GM19397 (cell line): ENCODE measurements at regions not wholly inside any gene's neighbourhood (a gene's known extent, or its start where the extent isn't known, plus 50 kb on each side); places are given as distances from the start of the nearest gene placed in this dataset.
A peak's percentile ranks its signal among the peaks of the same experiment; 100 is the strongest.
"Not testable (repeated sequence)": the region's sequence is repeated elsewhere in the genome, so short reads cannot be mapped to it uniquely, and the experiment has no call there.

Experiments
- ATAC-seq: cut with Tn5 transposase; IDR thresholded peaks from one replicate; pipeline ENCODE4 v1.9.1; 2021; ENCODE audit warnings: mild to moderate bottlenecking, moderate library complexity; ENCODE audit not compliant: unreplicated experiment

DNA sequence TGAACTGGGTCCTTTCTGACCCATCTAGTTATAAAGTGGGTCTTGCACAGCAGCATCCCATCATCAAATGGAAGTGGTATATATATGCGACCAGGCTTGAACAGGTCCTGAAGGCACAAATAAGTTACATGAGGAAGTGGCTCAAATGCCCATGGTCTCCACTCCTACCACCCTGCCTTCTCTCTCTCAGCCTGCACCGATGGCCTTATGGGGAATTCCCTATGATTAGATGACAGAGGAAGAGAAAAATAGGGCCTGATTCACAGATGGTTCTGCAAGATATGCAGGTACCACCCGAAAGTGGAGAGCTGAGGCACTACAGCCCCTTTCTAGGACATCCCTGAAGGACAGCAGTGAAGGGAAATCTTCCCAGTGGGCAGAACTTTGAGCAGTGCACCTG, 1275.1 kb upstream of the CITED2 start:
- ATAC-seq, result not testable (repeated sequence)

DNA sequence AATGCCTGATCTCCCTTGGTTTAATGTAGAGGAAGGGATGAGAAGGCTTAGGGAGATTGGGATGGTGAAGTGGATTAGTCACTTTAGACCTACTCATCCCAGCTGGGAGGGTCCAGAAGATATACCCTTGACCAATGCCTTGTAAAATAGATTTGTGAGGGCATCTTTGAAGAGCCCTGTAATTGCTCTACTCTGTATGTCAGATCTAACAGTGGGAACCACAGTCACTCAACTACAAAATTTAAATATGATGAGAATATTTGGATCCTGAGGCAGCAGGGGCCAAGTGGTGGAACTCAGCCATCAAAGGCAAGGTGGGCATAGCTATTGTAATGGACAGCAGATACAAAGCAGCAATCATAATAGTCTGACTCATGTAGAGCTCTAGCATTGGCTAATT, 1272.9 kb upstream of the CITED2 start:
- ATAC-seq, result not testable (repeated sequence)

DNA sequence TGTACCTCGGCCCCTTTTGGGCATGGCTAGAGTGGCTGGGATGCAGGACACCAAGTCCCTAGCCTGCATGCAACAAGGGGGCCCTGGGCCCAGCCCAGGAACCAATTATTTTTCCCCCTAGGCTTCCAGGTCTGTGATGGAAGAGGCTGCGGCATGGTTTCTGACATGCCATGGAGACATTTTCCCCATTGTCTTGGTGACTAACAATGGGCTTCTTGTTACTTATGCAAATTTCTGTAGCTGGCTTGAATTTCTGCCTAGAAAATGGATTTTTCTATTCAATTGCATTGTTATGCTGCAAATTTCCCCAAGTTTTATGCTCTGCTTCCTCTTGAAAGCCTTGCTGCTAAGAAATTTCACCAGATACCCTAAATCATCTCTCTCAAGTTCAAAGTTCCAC, 1269.6 kb upstream of the CITED2 start:
- no peak for ATAC-seq

DNA sequence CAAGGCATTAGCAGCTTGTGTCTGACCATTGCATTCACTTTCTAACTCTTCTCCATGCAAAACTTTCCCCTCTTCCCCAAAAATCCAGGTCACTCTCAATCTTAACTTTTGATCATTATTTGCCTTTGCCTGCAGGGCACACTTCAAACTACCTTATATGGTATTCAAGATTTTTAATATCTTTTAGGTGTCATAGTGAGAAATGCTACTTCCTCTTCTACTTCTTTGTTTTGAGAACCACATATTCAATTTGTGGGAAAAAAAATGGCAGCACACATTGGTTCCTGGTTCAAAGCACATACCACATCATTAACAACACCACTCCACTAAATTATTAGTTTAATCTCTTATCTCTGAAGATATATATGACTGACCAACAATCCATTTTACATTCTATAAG, 1267.0 kb upstream of the CITED2 start:
- peak; percentile 56 for ATAC-seq

DNA sequence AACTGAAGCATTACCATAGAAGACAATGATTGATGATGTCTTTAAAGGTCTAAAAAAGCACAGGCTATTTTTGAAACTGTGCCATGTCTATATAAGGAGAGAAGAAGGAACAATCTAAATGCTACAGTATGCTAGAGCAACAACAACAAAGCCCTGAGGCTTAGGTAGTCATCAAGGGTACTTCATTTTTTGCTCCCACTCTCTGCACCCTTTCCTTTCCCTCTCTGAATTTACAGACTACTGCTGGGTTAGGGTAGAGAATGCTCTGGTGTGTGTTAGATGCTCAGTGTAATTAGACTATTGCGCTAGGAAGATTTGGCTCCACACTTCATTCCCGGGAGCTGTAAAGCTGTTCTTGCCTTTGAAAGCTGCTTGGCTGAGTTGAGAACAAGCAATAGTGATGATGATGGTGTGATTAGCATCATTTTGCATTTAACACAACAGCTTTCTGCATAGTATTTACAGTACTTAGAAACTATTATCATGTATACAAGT, 1262.5 kb upstream of the CITED2 start:
- peak; percentile 37 for ATAC-seq

DNA sequence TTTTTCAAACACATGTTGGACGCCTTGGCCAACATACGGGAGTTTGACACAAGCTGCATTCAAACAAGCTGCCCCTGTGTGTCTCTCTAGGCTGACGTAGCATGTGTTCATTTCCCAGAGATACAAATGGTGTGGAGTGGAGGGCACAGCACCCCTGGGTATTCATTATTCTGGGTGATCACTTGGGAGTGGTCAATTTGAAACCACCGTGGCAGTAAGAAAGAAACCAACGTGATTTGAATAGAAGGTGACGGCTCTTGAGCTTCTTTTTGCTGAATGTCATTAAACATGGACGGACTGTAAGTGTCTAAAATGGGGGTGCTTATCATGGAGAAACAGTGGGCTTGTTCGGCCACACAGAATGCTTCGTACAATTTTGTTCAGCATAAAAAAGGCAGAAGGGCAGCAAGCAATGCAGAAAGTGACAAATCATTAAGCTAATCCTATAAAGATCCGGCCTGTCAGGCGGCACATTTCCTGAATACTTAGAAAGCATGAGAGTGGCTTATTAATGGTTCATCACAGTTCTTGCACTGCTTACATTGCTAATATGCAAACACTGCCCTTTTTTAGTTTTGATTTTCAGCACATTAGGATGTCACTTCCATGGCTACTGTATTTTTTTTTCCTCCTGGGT, 1261.9 kb upstream of the CITED2 start:
- peak; percentile 82 for ATAC-seq

DNA sequence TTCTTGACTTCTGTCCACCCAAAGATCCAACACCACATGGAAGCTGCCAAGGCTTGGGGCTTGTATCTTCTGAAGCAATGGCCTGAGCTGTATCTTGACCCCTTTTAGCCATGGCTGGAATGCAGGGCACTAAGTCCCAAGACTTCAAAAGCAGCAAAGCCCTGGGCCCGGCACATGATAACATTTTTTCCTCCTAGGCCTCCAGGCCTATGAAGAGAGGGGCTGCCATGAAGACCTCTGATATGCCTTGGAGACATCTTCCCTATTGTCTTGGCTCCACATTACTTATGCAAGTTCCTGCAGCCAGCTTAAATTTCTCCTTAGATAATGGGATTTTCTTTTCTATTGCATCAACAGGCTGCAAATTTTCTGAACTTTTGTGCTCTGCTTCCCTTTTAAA, 1252.6 kb upstream of the CITED2 start:
- no peak for ATAC-seq

DNA sequence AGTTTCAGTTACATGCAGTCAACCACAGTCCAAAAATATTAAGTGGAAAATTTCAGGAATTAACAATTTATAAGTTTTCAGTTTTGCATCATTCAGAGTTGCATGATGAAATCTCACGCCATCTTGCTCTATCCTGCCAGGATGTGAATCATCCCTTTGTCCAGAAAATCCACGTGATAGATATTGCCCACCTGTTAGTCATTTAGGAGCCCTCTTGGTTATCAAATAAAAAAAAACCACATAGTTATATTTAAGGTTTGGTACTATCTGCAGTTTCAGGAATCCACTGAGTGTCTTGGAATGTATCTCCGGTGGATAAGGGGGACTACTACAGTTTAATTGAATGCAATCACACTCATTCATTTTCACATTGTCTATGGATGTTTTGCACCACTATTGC, 1249.0 kb upstream of the CITED2 start:
- no peak for ATAC-seq

DNA sequence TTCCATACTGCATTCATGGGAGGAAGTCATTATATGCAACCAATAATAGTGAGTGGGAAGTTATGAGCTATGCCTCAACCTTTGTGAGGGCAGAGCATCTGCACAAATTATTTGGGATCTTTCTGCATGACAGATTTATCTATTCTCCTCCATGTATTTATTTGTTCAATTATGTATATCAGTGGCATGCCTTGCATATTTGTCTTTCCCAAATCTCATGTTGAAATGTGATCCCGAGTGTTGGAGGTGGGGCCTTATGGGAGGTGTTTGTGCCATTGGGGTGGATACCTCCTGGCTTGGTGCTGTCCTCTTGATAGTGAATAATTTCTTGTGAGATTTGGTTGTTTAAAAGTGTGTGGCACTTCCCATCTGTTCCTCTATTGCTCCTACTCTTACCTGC, 1246.0 kb upstream of the CITED2 start:
- no peak for ATAC-seq

DNA sequence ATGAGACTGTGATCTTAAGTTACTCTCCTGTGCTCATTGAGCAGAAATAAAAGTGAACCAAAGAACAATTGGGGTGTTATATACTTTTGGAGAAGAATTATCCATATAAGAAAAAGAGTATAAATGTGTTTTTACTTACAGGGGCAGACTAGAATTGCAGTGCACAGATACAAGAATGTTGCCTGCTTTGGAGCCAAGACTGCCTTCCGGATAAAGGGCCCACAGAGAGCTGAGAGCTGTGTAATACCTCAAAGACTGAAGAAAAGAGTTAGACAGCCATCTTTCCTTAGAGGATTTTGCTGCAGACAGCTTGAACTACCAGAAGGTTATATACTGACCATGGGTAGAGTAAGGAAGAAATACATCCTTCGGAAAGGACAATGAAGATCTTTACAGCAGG, 1235.5 kb upstream of the CITED2 start:
- ATAC-seq, result no peak

DNA sequence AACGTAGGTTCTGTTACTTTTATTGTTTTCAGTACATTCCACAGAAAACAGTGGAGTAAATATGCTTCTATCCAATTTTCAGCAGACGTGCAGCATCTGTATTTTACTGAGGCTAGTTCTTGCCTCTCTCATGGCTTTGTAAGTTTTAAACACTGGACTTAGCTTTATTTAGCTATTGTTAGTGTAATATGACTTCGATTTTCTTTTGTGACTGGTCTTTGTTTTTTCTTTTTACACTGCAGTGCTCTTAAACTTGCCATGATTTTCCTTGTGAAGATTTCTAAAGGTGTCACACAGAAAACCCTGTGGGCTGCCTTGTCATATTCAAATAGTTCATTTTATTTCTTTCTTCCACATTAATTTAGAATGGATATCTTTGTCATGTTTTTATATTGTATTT, 1234.9 kb upstream of the CITED2 start:
- no peak for ATAC-seq

DNA sequence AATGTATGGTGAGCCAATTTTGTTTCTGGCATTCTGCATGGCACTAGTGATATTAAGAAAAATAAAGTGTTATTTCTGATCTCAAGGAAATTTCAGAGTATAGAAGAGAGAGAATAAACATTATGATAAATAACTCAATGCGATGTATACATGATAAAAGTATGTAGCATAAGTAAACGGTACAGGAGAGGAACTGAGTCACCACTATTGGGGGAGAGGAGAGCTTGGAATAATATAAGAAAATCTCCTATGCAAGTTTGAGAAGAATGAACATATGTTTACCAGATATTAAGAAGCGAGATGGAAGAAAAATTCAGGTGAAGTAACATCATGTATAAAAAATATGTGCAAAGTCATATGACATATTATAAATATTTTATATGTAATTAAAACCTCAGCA, 1230.3 kb upstream of the CITED2 start:
- ATAC-seq, result no peak

DNA sequence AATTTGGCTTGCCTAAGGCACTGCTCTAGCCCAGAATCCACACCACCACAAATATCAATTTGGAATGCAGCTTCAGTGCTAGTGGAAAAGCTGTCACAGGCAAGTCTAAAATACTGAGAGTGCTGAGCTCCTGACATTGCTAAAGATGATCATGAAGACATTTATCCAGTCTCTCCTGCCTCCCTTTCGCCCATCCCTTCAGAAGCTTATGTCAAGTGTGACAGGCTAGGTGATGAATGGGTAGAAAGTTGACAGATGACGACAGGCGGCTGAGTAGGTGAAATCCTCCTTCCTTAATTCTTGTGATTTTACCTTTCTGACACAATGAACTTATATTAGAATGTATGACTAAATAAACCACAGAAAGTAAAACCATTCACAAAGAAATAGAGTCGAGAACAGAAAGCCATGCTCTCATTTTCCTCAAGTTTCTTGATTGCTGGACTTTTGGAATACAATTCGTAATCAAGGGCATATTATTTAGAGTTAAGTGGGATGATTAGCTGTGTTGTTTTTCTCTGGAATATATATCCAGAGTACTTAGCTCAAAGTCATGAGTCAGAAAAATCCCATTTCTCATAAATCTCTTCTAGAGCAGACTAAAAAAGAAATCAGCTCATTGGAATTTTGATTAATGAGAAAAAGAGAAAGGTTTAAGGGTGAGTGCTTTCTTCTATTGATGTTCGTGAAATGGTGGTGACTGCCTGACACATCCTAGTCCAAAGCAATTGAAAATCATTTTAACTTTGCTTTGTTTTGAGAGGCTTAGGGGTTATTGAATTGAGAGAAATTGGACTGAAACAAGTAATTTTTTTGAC, 1228.2 kb upstream of the CITED2 start:
- ATAC-seq, result no peak

DNA sequence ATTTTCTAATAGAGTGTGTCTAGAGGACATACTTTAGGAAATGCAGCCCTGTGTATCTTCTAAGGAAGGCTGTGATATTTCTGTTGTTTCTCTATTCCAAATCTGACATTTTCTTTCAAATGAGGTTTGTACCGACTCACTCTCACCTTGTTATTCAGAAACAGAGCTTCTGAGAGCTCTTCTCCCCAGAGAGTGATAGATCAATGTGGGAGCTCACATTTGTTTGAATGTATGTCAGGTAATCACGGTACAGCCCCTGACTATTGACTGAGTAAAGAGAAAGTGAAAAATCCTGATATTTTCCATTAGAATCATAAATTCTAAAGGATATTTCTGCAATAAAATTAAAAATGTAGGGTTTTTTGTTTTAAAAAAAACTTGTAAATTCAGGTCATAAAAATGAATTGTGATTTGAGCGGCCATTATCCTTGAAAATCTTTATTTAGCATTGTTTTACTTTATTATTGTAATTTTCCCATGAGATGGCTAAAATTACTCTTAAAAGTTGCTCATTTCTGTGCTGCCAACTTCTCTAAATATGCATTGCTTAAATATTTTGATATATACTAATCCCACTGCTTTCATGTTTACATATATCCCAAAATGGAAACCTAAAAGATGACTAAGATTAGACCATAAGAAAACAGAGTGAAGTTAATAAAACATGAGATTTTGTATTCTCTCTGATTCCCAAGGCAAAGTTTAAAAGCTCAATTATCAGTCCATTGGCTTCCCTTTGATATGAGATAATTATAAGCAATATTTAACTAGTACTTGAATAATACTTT, 1226.8 kb upstream of the CITED2 start:
- no peak for ATAC-seq

DNA sequence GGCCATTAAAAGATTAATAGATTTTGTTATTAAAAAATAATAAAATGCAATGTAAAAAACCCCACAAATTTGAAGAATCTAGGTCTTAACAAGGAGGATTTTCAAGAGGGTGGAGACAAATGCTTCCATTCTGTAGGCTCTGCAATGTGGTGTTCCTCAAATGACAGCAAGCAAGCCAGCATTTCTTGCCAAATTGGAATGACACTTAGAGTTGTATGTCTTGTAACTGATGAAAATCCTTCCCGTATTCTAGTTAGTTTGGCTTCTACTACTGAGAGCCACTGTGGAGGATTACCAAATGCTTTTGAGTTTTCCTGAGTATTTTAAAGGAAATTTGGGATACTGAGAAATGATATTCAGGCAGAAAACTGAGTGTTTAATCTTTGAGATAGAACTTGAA, 1225.5 kb upstream of the CITED2 start:
- ATAC-seq, result no peak

DNA sequence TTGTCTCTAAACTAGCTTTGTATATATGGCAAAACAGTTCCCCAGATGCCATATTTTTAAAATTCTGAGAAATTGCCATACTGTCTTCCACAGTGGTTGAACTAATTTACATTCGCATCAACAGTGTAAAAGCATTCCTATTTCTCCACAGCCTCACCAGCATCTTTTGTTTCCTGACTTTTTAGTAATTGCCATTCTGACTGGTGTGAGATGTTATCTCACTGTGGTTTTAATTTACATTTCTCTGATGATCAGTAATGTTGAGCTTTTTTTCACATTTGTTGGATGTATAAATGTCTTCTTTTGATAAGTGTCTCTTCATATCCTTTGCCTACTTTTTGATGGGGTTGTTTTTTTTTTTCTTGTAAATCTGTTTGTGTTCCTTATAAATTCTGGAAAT, 1222.7 kb upstream of the CITED2 start:
- no peak for ATAC-seq

DNA sequence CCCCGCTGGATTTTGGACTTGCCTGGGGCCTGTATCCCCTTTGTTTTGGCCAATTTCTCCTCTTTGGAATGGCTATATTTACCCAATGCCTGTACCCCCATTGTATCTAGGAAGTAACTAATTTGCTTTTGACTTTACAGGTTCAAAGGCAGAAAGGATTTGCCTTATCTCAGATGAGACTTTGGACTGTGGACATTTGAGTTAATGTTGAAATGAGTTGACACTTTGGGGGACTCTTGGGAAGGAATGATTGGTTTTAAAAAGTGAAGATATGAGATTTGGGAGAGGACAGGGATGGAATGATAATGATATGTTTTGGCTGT, 1220.3 kb upstream of the CITED2 start:
- ATAC-seq, result no peak

DNA sequence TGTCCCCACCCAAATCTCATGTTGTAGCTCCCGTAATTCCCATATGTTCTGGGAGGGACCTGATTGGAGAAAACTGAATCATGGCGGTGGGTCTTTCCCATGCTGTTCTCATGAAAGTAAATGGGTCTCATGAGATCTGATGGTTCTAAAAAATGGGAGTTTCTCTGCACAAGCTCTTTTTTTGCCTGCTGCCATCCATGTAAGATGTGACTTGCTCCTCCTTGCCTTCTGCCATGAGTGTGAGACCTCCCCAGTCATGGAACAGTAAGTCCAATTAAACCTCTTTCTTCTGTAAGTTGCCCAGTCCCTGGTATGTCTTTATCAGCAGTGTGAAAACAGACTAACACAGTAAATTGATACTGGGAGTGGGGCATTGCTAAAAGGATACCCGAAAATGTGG, 1218.4 kb upstream of the CITED2 start:
- no peak for ATAC-seq

DNA sequence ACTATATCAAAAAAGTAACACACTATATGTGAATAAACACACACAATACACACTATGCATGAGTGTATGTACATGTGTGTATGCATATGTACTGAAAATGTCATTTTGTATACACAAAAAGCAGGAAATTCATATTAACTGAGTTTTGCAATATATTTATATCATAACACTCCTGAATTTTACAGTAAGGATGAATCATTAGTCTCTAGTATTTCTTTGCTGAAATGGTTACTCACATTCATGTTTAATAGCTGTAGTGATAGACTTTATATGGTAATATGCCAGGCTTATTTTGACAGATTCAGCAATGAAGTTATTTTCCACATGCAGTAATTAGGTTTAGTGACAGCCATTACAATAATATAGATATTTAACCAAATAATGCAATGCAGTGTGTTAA, 1216.2 kb upstream of the CITED2 start:
- no peak for ATAC-seq

DNA sequence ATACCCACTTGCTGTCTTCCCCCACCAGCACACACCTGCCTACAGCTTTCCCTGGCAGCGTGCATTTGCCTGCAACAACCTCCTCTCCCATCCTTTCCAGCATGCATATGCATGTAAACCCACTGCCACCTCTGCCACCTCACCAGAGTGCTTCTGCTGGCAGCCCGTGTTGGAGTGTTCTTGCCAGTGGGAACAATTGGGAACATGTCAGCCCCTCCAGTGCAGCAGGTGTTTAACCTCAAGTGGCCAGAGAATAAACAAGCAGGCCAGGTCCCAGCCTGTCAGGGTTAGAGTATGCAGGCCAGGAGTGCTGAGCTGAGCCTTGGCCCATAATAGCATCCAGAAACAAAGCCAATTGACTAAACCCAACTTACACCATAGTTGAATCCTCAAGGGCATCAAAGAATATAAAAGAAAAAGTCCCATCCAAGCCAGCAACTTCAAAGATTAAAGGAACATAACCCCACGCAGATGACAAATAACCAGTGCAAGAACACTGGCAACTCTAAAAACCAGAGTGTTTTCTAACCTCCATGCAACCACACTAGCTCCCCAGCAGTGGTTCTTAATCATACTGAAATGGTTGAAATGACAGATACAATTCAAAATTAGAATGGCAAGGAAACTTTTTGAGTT, 1212.1 kb upstream of the CITED2 start:
- peak; percentile 78 for ATAC-seq

DNA sequence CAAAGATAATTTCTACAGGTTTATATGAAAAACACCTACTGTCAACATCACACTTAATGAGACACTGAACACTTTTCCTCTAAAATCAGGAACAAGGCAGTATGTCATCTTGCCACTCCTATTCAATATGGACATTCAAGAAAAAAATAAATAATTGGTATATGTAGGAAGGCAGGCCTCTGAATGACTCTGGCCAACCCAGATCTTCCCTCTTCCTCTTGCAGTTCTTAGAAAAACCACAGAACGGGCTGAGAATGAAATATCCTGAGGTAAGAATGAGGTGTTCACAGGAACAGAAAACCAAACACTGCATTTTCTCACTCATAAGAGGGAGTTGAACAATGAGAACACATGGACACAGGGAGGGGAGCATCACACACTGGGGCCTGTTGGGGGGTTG, 1207.2 kb upstream of the CITED2 start:
- ATAC-seq, result no peak
